GM04503 (cell line): ENCODE measurements at regions not wholly inside any gene's neighbourhood (a gene's known extent, or its start where the extent isn't known, plus 50 kb on each side); places are given as distances from the start of the nearest gene placed in this dataset.
"Not testable (repeated sequence)": the region's sequence is repeated elsewhere in the genome, so short reads cannot be mapped to it uniquely, and the experiment has no call there.

Source experiments
- DNase-seq: peaks from one replicate; pipeline ENCODE4 v3.0.0-alpha.2; 2012; ENCODE audit warnings: low read depth

DNA sequence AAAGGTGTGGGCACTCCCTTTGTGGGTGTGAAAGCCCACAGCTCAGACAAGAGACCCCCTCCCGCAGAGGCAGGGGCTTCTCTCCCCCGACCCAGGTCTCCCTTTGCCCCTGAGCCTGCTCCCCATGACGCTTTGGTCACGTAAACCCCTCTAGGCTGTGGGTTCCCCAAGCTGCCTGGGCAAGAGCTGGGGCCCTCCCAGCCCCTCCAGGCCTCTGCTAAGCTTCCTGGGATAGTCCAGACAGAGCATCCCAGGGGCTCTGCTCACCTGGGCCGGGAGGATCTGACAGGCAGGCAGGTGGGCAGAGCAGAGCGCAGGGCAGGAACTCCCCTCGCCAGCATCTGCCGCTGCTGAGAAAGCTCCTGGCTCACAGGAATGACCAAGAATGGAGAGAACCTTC is 177.3 kb downstream of the BANP start:
- DNase-seq, result no peak

DNA sequence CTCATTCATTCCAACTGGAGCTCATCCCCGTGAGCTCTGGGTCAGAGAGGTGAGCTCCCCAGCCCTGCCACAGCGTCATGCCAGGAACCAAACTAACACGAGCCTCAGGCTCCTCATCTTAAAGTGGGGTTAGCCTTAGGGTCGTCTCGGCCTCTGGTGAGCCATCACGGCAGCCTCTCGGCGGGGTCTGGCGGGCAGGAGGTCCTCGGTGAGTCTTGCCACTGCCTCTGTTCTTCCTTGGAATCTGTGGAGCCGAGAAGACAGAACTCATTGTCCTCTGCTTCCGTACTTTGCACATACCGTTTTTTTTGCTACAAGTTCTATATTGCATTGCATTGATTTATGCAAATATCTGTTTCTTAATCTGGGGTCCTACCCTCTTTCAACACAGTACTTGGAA is 177.9 kb downstream of the BANP start:
- DNase-seq, result not testable (repeated sequence)

- DNase-seq, result no peak
These were observed 178.8 kb downstream of the BANP start for GRCh38 chr16:88130016-88130415.

GRCh38 chr16:88130681-88131080 is 179.4 kb downstream of the BANP start:
- DNase-seq, result no peak

DNA sequence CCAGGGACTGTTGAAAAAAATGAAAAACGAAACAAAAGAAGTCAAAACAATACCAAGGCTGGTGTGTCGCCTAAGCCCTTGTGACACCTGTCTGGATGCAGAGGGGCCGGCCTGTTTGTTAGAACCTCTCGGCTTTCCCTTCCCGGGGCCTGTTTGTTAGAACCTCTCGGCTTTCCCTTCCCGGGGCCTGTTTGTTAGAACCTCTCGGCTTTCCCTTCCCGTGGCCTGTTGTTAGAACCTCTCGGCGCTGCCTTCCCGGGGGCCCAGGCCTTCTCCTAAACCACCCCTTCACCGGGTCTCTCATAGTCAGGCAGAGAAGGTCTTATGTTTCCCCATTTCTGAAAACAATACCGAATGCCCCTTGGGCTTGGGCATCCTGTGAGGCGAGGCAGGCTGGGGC is 180.0 kb downstream of the BANP start:
- DNase-seq, result no peak

- no peak for DNase-seq
These were observed 180.7 kb downstream of the BANP start for GRCh38 chr16:88131966-88132365.

DNA sequence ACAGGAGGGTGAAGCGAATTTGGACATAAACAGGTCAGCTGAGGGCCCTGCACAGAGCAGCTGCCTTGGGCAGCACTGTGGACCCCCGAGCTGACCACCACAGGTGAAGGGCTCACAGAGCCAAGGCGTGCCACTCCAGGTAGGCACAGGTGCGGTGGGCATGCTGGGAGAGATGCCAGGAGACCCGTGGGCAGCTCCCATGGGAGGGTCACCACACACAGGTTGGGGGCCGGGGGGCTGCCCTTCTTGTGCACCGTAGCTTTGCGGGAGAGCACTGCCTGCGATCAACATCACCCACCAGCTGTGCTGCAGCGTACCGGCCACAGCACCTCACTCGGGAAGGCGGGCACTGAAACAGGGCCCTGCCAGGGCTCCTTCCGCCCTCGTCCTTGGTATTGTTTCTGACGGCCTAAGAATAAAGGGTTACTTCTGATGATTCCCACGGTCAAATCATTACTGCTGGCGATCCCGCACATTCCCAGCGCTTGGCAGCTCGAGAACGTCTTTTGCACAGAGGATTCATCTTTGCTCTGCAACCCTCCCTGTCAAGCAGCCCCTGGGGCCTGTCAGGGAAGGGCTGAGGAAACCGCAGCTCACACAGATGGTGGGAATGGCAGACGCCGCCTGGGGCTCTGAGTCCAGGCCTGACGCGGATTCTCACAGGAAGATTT is 181.7 kb downstream of the BANP start:
- no peak for DNase-seq

- DNase-seq, result no peak
These were observed 182.2 kb downstream of the BANP start for GRCh38 chr16:88133507-88133843.

- DNase-seq, result not testable (repeated sequence)
These were observed 183.1 kb downstream of the BANP start for GRCh38 chr16:88134172-88134898.

- not testable (repeated sequence) for DNase-seq
These were observed 183.9 kb downstream of the BANP start for GRCh38 chr16:88134899-88135682.

DNA sequence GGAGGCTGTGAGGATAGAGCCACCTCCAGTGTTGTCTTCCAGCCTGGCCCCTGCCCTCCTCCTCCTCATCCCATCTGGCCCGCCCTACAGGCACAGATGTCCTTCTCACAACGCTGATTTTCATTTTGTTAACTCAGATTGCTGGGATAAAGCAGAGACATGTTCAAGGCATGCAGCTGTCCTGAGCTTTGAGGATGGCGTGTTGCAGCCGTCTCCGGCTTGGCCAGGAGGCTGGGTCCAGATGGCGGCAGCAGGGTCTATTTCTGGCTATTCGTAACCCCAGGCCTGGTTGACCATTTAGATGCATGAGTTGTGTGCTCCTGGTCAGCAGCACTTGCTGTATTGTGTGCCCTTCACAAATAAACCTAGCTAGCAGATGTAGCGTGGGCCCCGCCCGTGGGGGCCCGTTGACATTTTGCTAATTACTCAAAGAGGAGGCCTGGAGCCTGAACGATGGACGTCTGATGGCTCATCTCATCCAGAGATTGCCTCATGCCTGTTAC is 185.0 kb downstream of the BANP start:
- not testable (repeated sequence) for DNase-seq

DNA sequence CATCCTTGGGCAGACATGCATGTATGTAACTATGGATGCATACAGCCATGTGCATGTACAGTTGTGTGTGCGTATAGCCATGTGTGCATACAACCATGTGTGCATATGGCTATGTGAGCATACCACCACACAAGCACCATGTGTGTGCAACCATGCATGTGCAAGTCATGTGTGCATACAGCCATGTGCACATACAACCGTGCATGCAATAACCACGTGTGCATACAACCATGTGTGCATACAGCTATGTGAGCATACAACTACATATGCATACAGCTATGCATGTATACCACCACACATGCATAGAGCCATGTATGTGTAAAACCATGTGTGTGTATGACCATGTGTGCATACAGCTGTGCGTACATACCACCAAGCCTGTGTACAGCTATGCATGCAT is 185.7 kb downstream of the BANP start:
- not testable (repeated sequence) for DNase-seq

DNA sequence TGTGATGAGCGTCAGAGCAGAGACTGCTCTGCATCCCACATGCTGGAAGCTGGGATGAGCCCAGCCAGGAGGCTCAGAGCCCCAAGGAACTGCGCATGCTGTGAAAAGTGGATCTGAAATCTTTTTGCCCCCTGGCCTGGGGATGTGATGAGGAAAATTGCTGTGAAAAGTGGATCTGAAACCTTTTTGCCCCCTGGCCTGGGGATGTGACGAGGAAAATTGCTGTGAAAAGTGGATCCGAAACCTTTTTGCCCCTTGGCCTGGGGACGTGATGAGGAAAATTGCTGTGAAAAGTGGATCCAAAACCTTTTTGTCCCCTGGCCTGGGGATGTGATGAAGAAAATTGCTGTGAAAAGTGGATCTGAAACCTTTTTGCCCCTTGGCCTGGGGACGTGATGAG is 187.9 kb downstream of the BANP start:
- DNase-seq, result not testable (repeated sequence)

DNA sequence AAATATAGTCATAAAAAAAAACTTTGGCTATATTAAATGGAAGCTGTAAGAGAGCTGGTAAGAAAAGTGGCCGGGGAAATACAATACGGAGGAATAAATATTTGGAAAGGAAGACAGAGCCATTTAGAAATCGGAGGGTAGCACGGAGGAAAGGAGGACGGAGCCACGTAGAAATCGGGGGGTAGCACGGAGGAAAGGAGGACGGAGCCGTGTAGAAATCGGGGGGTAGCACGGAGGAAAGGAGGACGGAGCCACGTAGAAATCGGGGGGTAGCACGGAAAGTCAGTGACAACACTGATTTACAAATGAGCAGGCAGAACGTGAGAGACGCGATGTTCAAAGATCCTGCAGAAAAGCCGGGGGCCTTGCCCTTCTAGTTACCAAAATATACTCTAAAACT is 189.0 kb downstream of the BANP start:
- not testable (repeated sequence) for DNase-seq

GRCh38 chr16:88141580-88141979 is 190.3 kb downstream of the BANP start:
- DNase-seq, result no peak

- DNase-seq, result not testable (repeated sequence)
These were observed 191.1 kb downstream of the BANP start for GRCh38 chr16:88142056-88142935.

DNA sequence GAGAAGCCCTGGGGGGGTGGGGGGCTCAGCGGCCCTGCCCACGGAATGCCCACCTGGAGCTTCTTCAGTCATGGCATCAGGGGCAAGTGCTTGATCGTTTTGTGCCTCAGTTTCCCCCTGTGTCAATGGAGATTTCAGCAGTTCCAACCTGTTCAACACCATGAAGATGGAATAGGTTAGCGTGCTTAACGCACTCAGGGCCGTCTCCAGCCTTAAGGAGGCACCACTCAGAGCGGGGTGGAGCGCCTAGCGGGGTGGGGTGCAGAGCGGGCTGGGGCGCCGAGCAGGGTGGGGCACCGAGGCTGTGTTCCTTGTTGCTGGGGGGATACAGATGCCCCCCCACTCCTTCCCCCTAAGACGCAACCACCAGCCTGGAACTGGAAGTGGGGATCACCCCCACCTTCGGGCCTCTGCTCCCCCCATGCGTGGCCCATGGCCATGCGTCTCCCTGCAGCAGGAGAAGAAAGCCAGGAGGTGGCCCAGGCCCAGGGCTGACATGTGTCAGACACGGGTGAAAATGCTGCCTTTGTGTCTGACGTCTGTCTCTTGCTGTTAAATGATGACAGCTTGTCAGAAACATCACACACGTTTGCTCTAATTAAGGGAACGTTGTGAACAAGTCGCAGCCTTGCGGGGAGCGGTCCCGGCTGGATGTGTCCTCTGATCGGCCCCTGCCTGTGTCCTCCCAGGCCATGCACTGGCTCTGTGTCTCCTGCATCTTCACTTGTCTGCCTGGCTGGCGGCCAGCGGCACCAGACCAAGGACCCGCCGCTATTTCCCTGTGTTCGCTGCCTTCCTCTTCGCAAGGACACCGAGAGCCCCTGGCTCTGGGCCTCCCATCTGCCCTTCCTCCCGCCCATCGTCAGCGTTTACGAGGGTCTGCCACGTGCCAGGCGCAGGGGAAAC is 192.1 kb downstream of the BANP start:
- DNase-seq, result not testable (repeated sequence)

DNA sequence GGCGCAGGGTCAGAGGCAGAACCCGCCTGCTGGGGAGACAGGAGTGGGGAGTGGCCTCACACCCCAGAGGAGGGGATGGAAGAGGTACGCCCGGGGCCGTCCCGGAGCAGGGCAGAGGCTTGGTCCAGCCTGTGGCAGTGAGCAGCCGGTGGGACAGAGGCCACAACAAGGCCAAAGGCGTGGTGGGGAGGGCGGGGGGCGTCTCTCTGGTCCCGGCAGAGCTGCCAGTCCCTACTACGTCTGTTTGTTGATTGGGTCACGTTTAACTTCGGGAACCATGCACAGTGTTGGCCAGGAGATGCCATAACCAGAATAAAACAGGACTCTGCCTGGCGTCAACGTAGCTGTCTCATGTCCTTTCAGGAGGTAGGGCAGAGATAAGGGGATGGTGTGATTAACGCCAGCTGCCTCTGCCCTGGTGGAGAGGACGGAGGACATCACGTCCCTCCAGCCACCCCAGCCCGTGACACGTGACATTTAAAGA is 192.8 kb downstream of the BANP start:
- DNase-seq, result no peak

GRCh38 chr16:88145376-88145775 is 194.1 kb downstream of the BANP start:
- DNase-seq, result not testable (repeated sequence)

GRCh38 chr16:88145824-88146405 is 194.7 kb downstream of the BANP start:
- not testable (repeated sequence) for DNase-seq
